ENCODE measurements at regions not wholly inside any gene's neighbourhood (a gene's known extent, or its start where the extent isn't known, plus 50 kb on each side); places are given as distances from the start of the nearest gene placed in this dataset.

DNA sequence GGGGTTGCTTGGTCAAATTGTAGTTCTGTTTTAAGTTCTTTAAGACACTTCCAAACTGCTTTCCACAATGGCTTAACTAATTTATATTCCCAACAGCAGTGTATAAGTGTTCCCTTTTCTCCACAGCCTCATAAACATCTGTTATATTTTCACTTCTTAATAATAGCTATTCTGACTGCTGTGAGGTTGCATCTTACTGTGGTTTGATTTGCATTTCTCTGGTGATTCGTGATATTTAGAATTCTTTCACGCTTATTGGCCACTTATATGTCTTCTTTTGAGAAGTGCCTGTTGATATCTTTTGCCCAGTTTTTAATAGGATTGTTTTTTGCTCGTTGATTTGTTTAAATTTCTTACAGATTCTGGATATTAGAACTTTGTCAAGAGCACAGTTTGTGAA lies 278.6 kb upstream of the ITM2A start:
- intact Hi-C loops (cut with micrococcal nuclease): no loop called here

GRCh38 chrX:79631526-79631925 lies 264.4 kb upstream of the ITM2A start:
- intact Hi-C loops (cut with micrococcal nuclease): no loop called here

DNA sequence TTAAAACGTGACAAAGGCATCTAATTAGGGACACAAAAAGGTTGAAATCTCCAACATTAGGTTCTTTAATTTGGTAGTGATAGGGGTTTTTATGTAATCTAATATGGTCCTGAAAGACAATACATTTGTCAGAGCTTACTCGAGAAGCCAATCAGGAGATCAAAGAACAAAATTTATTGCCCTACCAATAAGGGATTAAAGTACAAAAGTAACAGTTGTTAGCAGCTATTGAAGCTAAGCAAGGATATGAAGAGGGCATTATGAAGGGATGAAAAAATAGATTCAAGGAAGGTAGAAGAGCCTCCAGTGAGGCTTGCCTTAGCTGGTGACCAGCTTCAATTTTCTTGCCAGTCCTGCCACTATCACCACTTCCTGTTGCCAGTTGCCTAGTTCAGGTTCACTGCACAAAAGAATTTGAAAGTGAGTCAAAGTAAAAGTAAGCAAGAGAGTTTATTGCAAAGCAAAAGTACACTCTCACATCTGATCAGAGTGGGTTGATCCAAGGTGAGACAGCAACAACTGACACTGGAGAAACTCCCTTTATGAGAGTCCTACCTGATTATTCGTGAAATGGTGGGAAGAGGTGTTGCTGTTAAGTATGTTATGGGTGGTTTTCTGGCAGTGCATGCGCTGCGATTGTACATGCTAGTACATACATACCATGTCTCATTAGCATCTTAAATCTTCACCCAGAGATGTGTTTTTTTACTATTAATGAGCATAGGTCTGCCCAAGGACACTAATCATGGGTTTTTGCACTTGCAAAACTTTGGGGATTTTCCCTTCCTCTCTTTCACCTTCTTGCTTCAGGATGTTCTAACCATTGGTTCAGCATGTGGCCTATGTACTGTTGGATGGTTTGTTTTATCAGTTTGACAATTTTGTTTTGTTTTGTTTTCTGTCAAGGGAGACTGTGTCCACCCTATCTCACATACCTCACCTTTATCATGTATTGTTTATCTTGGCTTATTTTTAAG lies 263.2 kb upstream of the ITM2A start:
- intact Hi-C loops (cut with micrococcal nuclease): no loop called here

GRCh38 chrX:79623098-79623762 lies 256.1 kb upstream of the ITM2A start:
- intact Hi-C loops (cut with micrococcal nuclease): no loop called here

GRCh38 chrX:79618280-79618679 lies 251.1 kb upstream of the ITM2A start:
- intact Hi-C loops (cut with micrococcal nuclease): no loop called here

DNA sequence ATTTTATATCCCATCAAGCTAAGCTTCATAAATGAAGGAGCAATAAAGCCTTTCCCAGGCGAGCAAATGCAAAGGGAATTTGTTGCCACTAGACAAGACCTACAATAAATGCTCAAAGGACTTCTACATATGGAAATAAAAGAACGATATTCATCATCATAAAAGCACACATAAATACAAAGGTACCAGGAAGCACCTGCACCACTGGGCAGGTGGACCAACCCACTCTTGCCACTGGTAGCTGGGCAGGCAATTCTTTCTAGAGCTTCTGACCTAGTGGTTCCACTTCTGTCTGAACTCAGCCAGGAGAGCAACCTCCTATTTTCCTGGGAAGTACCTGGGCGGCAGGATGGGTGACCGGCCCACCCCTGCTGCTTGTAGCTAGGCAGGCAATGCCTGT lies 237.2 kb upstream of the ITM2A start:
- intact Hi-C loops (cut with micrococcal nuclease): no loop called here

- intact Hi-C loops (cut with micrococcal nuclease): no loop called here
These were observed 234.4 kb upstream of the ITM2A start for GRCh38 chrX:79601341-79602131.

DNA sequence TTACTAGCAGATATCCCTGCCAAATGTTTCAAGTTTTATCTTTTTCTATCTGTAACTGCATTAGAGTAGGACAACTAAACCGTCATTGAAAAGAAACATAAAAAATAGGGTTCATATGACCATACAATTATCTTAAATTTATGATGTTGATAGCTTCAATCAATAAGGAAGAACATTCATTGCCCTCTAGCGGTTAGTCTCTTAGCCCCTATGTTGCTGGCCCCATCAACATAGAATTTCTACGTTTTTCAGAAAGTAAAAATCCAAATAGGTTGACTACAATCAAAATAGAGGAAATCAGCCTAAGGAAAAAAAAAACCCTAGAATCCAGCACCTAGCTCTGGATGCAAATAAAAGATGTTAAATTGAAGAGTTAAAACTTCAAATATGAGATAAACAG lies 225.1 kb upstream of the ITM2A start:
- intact Hi-C loops (cut with micrococcal nuclease): no loop called here

DNA sequence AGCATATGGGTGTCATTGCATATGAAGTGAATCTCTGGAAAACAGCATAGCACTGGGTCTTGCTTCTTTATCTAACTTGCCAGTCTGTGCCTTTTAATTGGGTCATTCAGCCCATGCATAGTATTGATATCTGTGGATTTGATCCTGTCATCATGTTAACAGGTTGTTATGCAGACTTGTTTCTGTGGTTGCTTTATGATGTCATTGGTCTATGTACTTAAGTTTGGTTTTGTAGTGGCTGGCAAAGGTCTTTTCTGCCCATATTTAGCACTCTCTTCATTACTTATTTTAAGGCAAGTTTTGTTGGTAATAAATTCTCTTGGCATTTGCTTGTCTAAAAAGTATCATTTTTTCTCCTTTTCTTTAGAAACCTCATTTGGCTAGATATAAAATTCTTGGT lies 221.1 kb upstream of the ITM2A start:
- intact Hi-C loops (cut with micrococcal nuclease): no loop called here

- intact Hi-C loops (cut with micrococcal nuclease): no loop called here
These were observed 206.6 kb upstream of the ITM2A start for GRCh38 chrX:79573760-79574159.

DNA sequence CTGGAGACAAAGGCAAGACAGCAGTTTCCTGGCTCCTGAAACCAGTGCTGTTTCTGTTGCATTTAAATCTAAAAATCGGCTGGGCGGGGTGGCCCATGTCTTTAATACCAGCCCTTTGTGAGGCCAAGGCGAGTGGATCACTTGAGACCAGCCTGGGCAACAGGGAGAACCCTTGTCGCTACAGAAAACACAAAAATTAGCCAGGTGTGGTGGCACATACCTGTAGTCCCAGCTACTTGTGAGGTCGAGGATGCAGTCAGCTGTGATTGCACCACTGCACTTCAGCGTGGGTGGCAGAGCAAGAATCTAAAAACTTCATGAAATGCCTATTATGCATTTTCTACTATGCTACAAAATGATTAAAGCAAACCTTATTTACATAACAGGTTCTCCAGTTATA lies 205.4 kb upstream of the ITM2A start:
- intact Hi-C loops (cut with micrococcal nuclease): no loop called here

GRCh38 chrX:79570524-79571240 lies 203.5 kb upstream of the ITM2A start:
- intact Hi-C loops (cut with micrococcal nuclease): no loop called here

GRCh38 chrX:79568309-79568708 lies 201.2 kb upstream of the ITM2A start:
- intact Hi-C loops (cut with micrococcal nuclease): no loop called here

DNA sequence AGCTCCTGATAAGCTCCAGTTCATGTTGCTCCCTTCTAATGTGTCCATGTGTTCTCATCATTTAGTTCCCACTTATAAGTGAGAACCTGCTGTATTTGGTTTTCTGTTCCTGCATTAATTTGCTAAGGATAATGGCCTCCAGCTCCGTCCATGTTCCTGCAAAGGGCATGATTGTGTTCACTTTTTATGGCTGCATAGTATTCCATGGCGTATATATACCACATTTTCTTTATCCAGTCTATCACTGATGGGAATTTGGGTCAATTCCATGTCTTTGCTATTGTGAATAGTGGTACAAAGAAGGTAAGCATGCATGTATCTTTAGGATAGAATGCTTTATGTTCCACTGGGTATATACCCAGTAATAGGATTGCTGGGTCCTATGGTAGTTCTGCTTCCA lies 197.2 kb upstream of the ITM2A start:
- intact Hi-C loops (cut with micrococcal nuclease): no loop called here

GRCh38 chrX:79559290-79559689 lies 192.2 kb upstream of the ITM2A start:
- intact Hi-C loops (cut with micrococcal nuclease): no loop called here

DNA sequence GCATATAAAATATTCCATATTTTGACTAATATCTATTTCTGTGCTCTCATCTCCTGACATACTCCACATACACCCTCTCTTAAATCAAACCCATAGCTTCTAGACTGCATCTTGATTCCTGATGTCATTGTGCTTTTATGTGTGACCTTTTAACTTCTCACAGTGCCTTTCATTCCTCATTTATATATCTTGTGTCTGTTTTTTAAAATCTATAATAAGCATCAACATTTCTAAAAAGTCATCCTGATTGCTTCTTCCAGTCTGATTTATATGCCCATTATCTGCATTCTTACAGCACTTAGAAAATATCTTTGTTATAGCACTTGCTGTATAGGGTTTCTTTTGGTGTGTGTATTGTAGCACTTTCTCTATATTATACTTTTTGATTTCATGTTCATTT lies 190.1 kb upstream of the ITM2A start:
- intact Hi-C loops (cut with micrococcal nuclease): no loop called here

- intact Hi-C loops (cut with micrococcal nuclease): no loop called here
These were observed 189.7 kb upstream of the ITM2A start for GRCh38 chrX:79556800-79557199.

- intact Hi-C loops (cut with micrococcal nuclease): no loop called here
These were observed 163.4 kb upstream of the ITM2A start for GRCh38 chrX:79530310-79531108.

GRCh38 chrX:79524642-79525041 lies 157.5 kb upstream of the ITM2A start:
- intact Hi-C loops (cut with micrococcal nuclease): no loop called here

DNA sequence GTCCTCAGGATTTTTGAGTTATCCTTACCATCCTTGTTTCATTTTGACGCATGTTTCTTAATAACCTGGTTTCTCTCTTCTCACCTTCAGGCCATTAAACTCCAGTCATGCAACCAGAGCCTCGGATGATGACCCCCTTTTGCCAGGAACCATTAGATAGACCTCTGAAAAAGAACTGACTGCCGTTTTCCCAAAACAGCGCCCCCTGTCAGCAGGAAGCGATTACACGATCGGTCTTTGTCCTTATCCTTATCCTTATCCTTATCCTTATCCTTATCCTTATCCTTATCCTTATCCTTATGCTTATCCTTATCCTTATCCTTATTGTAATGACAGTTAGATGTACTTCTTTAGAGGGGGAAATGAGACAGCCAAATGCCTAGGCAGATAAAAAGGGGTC lies 148.4 kb upstream of the ITM2A start:
- intact Hi-C loops (cut with micrococcal nuclease): no loop called here

Measured in T-helper 1 cell treated with Interleukin-12 subunit alpha and Interleukin-12 subunit beta and Interleukin-4 antibody, amounts not matched to agents 30 ng/mL and 1 ng/mL, for 36 hours (primary cell).